ENCODE measurements at regions not wholly inside any gene's neighbourhood (a gene's known extent, or its start where the extent isn't known, plus 50 kb on each side); places are given as distances from the start of the nearest gene placed in this dataset.

- peak; percentile 30 to 48; a peak in 3 of 4 replicates for TF ChIP-seq CTCF (conservative IDR thresholded peaks at IDR 0.05; ENCODE audit: low read depth in 2 of 2)
- TF ChIP-seq CREB1 (CRISPR knock-in tag; IDR thresholded peaks at IDR 0.05; ENCODE audit: low read depth), result no peak
- TF ChIP-seq EZH2phosphoT487 (IDR thresholded peaks at IDR 0.05; ENCODE audit: unreplicated experiment), result no peak
- no peak for TF ChIP-seq REST (IDR thresholded peaks at IDR 0.05; ENCODE audit: unreplicated experiment)
- no peak for TF ChIP-seq POLR2AphosphoS5 (IDR thresholded peaks at IDR 0.05; ENCODE audit: low read depth)
Measured at GRCh38 chrX:151801980-151802379, 67.4 kb downstream of the CNGA2 start.

Data from GM23338 (cell line).